Right atrium auricular region (tissue), 2 donors: ENCODE measurements at regions not wholly inside any gene's neighbourhood (a gene's known extent, or its start where the extent isn't known, plus 50 kb on each side); places are given as distances from the start of the nearest gene placed in this dataset.
A peak's percentile ranks its signal among the peaks of the same experiment; 100 is the strongest.

Experiments
- DNase-seq: peaks from one replicate; pipeline ENCODE4 v3.0.0-alpha.2; 2019; ENCODE audit warnings: low spot score
- H3K27ac ChIP-seq, 2 donors: fragments of 200-600 bp; sonication (generic); 1 replicate in 1 of 2; 2 replicates in 1 of 2; pipeline ENCODE4 v1.5.1; 2016 to 2019
- H3K27me3 ChIP-seq, 2 donors: fragments of 200-600 bp; sonication (generic); one replicate each; pipeline versions ENCODE4 v1.5.1 to v1.6.0; 2017 to 2019
- H3K36me3 ChIP-seq: fragments of 200-600 bp; sonication (generic); one replicate; pipeline ENCODE4 v1.5.1; 2016
- H3K4me1 ChIP-seq, 2 donors: fragments of 200-600 bp; sonication (generic); one replicate each; pipeline versions ENCODE4 v1.5.1 to v1.6.0; 2017 to 2019
- H3K4me3 ChIP-seq, 2 donors: fragments of 200-600 bp; sonication (generic); 1 replicate in 1 of 2; 2 replicates in 1 of 2; pipeline ENCODE4 v1.5.1; 2017 to 2019; ENCODE audit warnings: mild to moderate bottlenecking in 1 of 2, moderate library complexity in 1 of 2
- H3K9me3 ChIP-seq, 2 donors: fragments of 200-600 bp; sonication (generic); one replicate each; pipeline ENCODE4 v1.5.1; 2019
- TF ChIP-seq, protein P1 (sequence below), 2 donors: fragments of 200-600 bp; sonication (generic); IDR thresholded peaks; one replicate each; pipeline ENCODE4 v1.5.1; 2019; ENCODE audit warnings: antibody characterized with exemption in 2 of 2

- Histone ChIP-seq H3K27ac (peak overlapping the region in 1 of 2 donors; percentile 17), H3K27me3 (no peaks in the 10 kb centered on the region), H3K4me1 (no peaks in the 10 kb centered on the region), H3K9me3 (no peaks in the 10 kb centered on the region), H3K4me3 (no peak overlapping the region), H3K36me3 (no peaks in the 10 kb centered on the region)
- TF ChIP-seq, protein P1, sequence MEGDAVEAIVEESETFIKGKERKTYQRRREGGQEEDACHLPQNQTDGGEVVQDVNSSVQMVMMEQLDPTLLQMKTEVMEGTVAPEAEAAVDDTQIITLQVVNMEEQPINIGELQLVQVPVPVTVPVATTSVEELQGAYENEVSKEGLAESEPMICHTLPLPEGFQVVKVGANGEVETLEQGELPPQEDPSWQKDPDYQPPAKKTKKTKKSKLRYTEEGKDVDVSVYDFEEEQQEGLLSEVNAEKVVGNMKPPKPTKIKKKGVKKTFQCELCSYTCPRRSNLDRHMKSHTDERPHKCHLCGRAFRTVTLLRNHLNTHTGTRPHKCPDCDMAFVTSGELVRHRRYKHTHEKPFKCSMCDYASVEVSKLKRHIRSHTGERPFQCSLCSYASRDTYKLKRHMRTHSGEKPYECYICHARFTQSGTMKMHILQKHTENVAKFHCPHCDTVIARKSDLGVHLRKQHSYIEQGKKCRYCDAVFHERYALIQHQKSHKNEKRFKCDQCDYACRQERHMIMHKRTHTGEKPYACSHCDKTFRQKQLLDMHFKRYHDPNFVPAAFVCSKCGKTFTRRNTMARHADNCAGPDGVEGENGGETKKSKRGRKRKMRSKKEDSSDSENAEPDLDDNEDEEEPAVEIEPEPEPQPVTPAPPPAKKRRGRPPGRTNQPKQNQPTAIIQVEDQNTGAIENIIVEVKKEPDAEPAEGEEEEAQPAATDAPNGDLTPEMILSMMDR (IDR thresholded peaks at IDR 0.05) = no peak
- no peak for DNase-seq
These were observed 431.1 kb upstream of the ZEB2 start for GRCh38 chr2:144950899-144951560.

GRCh38 chr2:144948205-144948855 lies 428.4 kb upstream of the ZEB2 start:
- no peaks in the 10 kb centered on the region for H3K9me3 ChIP-seq
- TF ChIP-seq, protein P1 (IDR thresholded peaks at IDR 0.05) = no peak
- H3K4me3 ChIP-seq = no peak overlapping the region
- no peak overlapping the region for H3K27ac ChIP-seq
- no peak for DNase-seq
- no peaks in the 10 kb centered on the region for H3K36me3 ChIP-seq
- no peaks in the 10 kb centered on the region for H3K27me3 ChIP-seq
- peaks cover 0 to 12% of the 10 kb centered on the region in 2 donors for H3K4me1 ChIP-seq

DNA sequence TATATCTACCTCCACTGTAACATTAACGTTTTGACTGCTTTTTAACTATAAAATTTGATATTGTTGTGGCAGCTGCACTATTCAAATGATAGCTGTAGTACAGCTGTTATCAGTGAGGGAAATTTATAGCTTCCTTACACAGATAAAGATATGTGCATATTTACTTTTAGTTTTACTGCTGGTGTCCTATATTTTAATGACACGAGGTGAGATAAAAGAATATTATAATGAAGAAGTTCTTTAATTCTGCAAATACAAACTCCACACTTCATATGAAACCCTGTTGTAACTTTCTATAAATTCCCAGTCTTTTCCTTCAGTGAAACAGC lies 427.8 kb upstream of the ZEB2 start:
- DNase-seq = no peak
- no peak overlapping the region for H3K4me3 ChIP-seq
- no peaks in the 10 kb centered on the region for H3K36me3 ChIP-seq
- no peaks in the 10 kb centered on the region for H3K9me3 ChIP-seq
- H3K27me3 ChIP-seq = no peaks in the 10 kb centered on the region
- TF ChIP-seq, protein P1 (IDR thresholded peaks at IDR 0.05) = no peak
- H3K4me1 ChIP-seq = peaks cover 0 to 18% of the 10 kb centered on the region in 2 donors
- no peak overlapping the region for H3K27ac ChIP-seq

DNA sequence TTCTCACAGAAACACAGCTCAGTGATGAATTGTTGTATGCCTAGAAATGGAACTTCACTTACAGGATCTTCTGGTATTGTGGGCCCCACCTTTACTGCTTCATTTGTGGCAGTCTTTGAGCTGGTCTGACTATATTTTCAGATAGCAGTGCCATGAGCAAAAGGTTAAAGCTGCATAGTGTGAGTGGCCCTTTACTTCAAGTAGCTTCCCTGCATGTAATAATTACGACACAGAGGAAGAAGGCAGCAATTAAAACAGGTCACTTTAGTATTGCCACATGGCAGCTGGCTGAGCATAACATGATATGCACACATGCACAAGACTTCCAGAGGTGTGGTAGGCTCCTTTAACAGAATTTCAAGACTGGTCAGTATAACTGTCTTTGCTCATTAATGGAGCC lies 426.3 kb upstream of the ZEB2 start:
- DNase-seq = no peak
- no peaks in the 10 kb centered on the region for H3K9me3 ChIP-seq
- TF ChIP-seq, protein P1 (IDR thresholded peaks at IDR 0.05) = no peak
- peaks cover 0 to 21% of the 10 kb centered on the region in 2 donors for H3K4me1 ChIP-seq
- H3K36me3 ChIP-seq = no peaks in the 10 kb centered on the region
- no peak overlapping the region for H3K4me3 ChIP-seq
- H3K27ac ChIP-seq = no peak overlapping the region
- no peaks in the 10 kb centered on the region for H3K27me3 ChIP-seq

GRCh38 chr2:144944546-144945220 lies 424.8 kb upstream of the ZEB2 start:
- TF ChIP-seq, protein P1 (IDR thresholded peaks at IDR 0.05) = no peak

More at GRCh38 chr2:144944546-144945220, 424.8 kb upstream of the ZEB2 start:
- Histone ChIP-seq H3K4me1 (peaks cover 0 to 21% of the 10 kb centered on the region in 2 donors), H3K27me3 (no peaks in the 10 kb centered on the region), H3K9me3 (no peaks in the 10 kb centered on the region), H3K4me3 (no peak overlapping the region), H3K36me3 (no peaks in the 10 kb centered on the region), H3K27ac (no peak overlapping the region)
- DNase-seq = no peak
